GM21825 (cell line): ENCODE measurements at regions not wholly inside any gene's neighbourhood (a gene's known extent, or its start where the extent isn't known, plus 50 kb on each side); places are given as distances from the start of the nearest gene placed in this dataset.

Experiments used
- ATAC-seq: cut with Tn5 transposase; IDR thresholded peaks from one replicate; pipeline ENCODE4 v1.9.1; 2021; ENCODE audit warnings: mild to moderate bottlenecking, moderate library complexity; ENCODE audit not compliant: unreplicated experiment

DNA sequence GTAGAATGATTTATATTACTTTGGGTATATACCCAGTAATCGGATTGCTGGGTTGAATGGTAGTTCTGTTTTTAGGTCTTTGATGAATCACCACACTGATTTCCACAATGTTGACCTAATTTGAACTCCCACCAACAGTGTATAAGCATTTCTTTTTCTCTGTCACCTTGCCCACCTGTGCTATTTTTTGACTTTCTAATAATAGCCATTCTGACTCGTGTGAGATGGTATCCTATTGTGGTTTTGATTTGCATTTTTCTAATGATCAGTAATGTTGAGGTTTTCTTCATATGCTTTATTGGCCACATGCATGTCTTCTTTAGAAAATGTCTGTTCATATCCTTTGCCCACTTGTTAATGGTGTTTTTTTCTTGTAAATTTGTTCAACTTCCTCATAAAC, 340.8 kb downstream of the PLOD2 start:
- ATAC-seq = no peak

DNA sequence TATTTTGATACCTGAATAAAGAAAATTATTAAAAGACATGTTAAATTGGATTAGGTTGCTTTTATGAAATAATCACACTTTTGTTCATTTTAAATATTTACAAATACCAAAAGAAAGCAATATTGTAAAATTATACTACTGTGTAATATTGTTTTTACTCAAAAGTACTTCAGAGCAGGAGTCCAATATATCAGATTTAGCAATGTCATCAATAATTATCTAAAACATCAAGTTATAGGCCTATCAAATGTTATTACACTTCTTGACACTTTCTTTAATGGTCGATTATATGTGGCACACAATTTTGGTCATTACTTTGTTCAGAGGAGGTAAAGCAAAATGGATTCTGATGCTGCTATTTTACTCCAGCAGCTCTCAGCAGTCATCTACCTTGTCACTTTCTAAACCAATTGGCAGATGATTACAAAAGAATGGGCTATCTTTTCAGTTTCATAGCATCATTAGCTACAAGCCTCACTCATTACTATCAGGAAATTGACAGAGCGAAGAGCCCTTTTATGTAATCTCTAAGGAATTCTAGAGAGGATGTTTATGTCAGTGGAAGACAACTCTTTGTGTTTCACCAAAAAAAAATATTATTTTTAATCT, 318.6 kb downstream of the PLOD2 start:
- no peak for ATAC-seq

GRCh38 chr3:145843561-145843960, 317.4 kb downstream of the PLOD2 start:
- no peak for ATAC-seq

GRCh38 chr3:145849115-145849514, 311.9 kb downstream of the PLOD2 start:
- ATAC-seq = no peak

DNA sequence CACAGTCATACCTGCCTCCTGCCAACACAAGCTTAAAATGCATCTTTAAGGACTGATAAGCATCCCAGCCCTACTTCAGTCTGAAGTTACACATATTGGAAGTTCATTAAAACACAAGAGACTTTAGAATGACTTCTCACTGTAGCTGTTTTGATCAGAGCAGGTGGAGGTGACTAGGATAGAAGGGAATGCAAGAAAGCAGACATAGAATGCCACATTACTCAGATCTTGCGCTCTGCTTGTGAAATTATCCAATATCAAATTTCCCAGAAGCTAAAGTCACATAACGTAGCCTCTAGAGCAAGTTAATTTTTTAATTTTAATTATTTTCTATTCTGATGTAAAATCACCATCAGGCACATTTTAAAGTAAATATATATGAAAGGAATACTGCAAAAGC, 306.5 kb downstream of the PLOD2 start:
- no peak for ATAC-seq

GRCh38 chr3:145857956-145858355, 303.0 kb downstream of the PLOD2 start:
- no peak for ATAC-seq

DNA sequence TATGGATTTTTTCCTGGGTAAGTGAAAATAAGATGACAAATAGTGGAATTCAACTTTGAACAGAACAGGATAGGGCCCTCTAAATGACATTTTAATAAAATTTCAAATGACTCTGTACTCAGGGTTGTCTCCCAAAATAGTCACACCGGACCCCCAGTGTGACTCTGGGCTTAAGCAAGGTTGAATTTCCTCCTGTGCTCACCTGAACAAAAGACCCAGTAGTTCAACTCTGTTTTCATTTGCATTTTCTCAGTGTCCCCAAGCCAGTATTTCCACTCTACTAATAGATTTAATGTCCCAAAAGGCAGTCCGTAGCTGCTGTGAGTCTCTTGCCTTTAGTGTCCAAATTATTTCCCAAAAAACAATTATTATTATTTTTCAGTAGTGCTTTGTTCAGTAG, 296.6 kb downstream of the PLOD2 start:
- ATAC-seq = no peak

GRCh38 chr3:145865399-145866018, 295.5 kb downstream of the PLOD2 start:
- ATAC-seq = no peak

GRCh38 chr3:145869958-145870357, 291.0 kb downstream of the PLOD2 start:
- peak; percentile 63 for ATAC-seq

DNA sequence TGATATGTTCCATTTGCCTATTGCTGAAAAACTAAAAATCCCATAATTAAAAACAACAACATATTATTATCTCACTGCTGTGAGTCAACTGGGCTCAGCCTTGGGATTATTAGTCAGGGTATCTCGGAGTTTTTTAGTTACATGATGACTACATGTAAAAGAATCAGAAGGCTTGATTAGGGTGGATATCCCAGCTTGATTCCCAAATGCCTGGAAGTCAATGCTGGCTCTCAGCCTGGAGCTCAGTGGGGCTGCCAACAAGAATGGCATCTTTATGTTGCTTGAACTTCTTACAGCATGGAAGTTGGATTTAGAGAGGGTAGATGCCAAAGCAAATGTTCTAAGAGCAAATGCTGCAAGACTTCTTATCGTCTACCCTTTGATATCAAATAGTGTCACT, 278.5 kb downstream of the PLOD2 start:
- ATAC-seq = no peak

- ATAC-seq = no peak
Measured at GRCh38 chr3:145889730-145890129, 271.3 kb downstream of the PLOD2 start.

- no peak for ATAC-seq
Measured at GRCh38 chr3:145892869-145893268, 268.1 kb downstream of the PLOD2 start.

- no peak for ATAC-seq
Measured at GRCh38 chr3:145893331-145893730, 267.7 kb downstream of the PLOD2 start.

GRCh38 chr3:145898487-145898886, 262.5 kb downstream of the PLOD2 start:
- no peak for ATAC-seq

DNA sequence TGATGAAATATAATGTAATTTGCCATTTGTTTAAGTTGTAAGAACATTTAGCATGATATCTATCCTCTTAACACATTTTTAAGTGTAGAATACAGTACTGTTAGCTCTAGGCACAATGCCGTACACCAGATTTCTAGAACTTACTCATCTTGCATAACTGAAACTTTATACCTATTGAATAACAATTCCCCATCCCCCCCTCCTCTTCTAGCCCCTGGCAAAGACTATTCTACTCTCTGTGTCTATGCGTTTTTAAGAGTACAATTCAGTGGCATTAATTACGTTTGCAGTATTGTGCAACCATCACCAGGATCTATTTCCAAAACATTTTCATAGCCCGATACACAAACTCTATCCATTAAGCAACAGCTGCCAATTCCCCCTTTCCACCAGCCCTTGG, 261.7 kb downstream of the PLOD2 start:
- no peak for ATAC-seq

- ATAC-seq = peak; percentile 81
Measured at GRCh38 chr3:145900056-145900829, 260.7 kb downstream of the PLOD2 start.

GRCh38 chr3:145902166-145902565, 258.8 kb downstream of the PLOD2 start:
- no peak for ATAC-seq

DNA sequence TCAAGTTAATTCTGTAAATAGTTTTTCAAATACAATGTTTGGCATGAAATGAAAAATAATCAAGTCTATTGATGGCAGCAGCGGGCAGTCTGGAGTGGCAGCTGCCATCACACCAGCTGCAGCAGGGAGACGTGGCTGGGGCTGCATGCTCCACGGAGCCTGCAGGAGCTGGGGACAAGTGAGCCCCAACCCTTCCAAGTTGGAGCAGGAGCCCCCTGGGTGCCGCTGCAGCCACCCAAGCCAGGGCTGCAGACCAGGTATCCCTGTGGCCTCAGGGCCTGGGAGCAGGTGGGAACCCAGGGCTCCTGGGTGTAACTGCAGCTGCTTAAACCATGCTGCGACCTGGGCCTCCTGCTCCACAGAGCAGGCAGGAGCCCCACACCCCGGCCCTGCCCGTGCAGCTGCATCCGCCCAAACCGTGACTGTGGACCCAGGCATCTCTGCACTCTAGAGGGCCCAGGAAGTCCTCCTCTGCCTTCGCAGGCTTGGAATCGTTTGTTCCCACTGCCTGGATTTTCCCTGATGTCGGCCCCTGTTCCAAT, 257.4 kb downstream of the PLOD2 start:
- no peak for ATAC-seq

DNA sequence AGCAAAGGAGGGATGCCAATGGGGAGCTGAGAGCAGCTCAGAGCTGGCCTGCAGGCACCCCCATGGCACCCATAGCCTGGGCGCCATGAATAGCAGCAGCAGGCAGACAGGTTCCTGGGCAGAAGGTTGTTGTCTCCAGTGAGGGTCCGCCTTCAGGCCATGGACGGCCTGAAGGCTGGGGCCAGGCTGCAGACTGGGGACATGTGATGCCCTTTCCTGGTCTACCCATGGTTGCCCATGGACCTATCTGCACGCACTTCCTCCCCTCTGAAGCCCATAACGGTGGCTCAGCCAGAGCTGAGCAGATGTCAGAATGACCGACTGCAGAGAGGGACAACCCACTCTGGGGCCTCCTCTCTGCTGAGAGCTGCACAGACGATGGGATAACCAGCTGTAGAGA, 256.8 kb downstream of the PLOD2 start:
- ATAC-seq = no peak

DNA sequence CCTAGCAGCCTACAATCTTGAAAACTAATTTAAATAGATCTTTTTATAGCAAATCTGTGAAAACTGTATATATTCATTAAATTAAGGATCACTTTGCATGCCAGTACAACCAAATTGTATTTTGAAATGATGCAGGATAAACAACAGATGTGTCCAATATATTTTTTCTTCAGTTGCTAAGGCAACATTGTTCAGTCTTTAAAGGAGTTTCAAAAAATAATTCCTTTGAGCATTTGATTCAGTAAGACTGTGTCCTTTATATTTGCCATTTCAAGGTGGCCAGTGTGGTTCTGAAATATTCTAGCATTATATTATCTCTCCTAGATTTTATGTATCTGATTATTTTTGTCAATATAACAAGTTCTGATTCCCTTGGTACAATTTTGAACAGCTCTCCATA, 254.7 kb downstream of the PLOD2 start:
- no peak for ATAC-seq

GRCh38 chr3:145906755-145907154, 254.2 kb downstream of the PLOD2 start:
- no peak for ATAC-seq

- no peak for ATAC-seq
Measured at GRCh38 chr3:145911016-145911415, 250.0 kb downstream of the PLOD2 start.
